Fibroblast of skin of back (primary cell): ENCODE measurements at regions not wholly inside any gene's neighbourhood (a gene's known extent, or its start where the extent isn't known, plus 50 kb on each side); places are given as distances from the start of the nearest gene placed in this dataset.
"Not testable (repeated sequence)": the region's sequence is repeated elsewhere in the genome, so short reads cannot be mapped to it uniquely, and the experiment has no call there.

Source experiments
- DNase-seq: peaks from one replicate; pipeline ENCODE4 v3.0.0-alpha.2; 2013

DNA sequence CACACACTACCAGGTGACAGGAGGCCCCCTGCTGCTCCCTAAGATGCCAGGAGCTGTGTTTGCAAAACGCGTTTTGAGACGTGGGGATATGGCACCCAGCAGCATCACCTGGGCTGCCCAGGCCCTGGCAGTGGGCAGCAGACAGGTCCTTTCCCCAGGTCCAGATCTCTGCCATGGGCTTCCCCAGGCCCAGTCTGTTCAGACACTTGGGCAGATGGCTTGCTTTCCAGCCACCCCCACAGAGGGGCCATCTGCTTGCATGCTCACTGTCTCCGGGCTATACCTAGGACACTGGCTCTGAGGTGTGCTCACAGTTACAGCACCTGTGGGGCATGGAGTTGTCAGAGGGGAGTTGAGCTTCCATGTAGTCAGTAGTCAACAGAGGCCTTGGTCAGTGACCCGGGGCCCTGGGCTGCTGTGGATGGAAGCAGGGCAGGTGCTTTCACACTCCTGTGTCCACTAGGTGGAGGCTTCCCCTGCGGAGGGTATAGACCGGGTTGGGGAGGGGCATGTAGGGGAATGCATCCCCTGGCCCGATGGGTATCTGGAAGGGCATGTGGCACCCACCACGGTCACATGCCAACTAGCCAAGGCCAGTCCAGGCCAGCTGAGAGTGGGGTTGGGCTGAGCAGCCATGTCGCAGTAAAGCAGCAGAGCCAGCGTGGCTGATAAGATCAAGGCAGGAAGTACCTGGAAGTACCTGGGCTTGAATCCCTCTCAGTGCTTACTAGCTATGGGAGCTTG is 185.4 kb upstream of the SLC24A3 start:
- no peak for DNase-seq

DNA sequence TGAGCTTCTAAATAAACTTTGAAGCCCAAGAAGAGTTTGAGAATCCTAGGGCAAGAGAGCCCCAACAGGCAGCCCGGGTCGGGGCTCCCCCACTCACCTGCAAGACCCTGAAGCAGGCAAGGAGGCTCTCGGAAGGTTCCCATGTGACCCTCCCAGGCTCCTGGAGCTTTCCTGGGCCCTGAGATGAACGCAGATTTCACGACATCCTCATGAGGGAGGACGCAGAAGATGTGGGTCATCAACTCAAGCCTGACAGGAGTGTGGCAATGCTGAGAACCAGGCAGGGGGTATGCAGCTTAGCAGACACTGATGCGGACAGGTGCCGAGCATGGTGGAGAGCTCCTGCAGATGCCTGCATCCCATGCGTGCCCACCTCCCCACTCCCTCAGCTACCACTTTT is 184.5 kb upstream of the SLC24A3 start:
- no peak for DNase-seq

DNA sequence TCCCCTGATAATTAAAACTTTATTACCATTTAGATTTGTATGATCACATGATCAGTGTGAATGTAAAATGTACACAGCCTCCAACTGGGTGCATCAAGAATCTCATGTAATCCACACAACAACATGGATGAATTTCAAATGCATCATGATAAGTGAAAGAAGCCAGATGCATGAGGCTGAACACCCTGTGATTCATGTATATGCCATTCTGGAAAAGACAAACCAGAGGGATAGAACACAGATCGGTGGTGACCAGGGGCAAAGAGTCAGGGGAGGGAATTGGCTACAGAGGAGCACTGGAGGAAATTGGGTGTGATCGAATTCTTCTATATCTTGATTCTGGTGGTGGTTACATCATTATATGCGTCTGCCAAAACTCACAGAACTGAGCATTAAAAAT is 170.7 kb upstream of the SLC24A3 start:
- DNase-seq = no peak

- peak; percentile 7 for DNase-seq
Observed at GRCh38 chr20:19045371-19045770, 167.1 kb upstream of the SLC24A3 start.

DNA sequence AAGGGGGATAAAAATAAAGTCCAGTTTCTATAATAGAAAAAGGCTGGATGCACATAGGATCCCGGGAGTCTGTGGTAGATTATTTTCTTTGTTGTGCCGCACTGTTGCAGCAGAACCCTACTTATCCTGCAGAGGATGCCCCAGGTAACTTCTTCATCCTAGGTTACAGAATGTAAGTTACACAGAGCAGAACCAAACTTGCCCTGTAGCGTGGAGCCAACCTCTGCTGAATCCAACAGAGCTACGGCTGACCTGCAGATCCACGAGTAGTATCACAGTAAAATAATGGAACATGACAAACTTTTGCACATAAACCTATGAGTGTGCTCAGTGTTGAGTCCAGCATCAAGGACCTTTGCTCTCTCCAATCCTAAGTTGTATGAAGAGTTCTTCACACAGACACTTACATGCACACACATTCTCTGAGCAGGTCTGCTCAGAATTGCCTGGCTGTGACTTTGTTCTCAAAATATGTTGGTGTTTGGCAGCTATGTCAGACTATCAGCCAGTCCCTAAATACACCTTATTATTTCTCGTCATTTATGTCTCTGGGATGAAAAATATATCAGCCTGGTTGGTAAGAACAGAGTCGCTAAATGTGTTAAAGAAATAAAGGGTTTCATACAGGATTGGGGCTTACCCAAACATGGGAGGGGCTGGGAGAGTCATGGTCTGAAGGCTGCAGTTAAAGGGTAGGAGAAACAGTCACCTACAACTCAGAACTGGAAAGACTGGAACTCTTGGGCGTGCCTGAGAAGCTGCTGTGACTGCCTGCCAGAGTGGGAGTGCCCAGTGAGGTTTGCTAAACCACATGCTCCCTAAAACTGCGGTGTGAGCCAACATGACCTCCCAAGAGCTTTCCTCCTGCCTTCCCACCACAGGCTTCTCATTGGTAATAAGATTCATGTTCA is 165.1 kb upstream of the SLC24A3 start:
- no peak for DNase-seq

DNA sequence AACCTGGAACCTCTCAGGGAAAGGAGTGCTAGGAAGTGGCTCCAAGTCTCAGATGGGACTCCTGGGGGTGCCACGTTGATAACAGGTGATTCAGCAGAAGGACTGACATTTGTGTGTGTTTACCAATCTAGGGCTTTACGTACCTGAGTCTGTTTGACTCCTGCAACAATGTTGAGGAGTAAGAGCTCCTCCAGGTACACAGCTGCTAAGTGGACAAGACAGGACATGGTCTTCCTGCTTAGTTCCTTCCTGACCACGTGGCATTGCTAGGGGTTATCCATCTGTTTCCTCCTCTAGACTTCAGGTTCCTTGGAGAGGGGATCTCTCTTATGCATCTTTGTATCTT is 164.5 kb upstream of the SLC24A3 start:
- DNase-seq = no peak

DNA sequence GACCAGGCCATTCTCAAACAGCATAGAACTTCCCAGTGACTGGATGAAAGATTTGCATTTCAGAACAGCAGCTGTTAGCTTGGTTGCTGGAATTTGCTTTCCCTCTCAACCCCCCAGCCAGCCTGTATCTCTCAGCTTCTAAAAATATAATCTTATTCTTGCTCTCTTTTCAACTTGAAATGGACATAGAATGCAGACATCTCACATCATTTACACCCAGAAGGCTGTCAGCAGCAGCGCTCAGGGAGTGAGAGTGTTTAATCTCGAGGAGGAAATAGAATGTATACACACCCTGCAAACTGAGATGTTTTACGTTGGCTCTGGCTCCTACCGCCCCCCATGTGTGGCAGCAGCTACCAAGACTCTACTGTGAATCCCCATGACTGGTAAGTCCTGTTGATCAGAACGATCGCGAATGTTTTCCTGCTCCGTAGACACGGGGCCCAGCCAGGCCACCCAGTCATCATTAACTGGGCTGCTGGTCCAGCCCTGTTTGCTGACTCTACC is 163.4 kb upstream of the SLC24A3 start:
- DNase-seq = no peak

DNA sequence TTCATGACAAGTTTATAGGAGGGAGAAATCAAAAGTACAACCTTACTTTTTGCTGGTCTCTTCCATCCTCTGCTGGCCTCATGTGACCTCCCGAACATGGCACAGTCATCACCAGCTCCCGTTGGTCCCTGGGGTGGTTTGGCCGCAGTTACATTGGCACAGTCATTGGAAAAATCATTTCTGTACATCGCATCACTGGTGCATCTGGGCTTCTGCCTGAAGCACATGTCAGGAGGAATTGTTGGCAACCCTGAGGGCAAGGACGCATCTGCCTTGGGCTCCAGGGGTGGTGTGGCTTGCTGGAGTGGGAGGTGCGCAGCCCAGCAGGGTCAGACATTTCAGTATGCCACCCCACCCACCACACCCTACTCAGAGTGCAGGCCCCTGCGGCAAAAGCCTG is 162.9 kb upstream of the SLC24A3 start:
- DNase-seq = no peak

GRCh38 chr20:19056909-19057308 is 155.5 kb upstream of the SLC24A3 start:
- no peak for DNase-seq

GRCh38 chr20:19064788-19065187 is 147.7 kb upstream of the SLC24A3 start:
- DNase-seq = not testable (repeated sequence)

- DNase-seq = no peak
Observed at GRCh38 chr20:19067986-19068385, 144.5 kb upstream of the SLC24A3 start.

DNA sequence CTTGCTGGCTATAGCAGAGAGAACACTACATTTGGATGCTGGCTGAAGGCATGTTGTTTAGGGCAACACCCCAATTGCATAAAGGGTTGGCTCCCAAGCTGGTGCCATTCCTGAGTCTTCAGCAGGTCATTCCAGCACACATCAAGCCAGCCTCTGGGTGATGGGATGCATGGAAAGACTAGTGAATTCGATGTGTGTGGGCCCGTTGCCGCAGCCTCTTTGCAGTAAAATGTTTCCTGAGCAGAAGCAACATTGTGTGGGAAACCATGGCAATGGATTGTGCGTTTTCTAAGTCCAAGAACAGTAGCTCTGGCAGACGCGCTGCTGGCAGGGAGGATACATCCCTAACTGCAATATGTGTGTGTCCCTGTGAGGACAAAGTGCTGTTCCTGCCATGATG is 142.4 kb upstream of the SLC24A3 start:
- no peak for DNase-seq

- no peak for DNase-seq
Observed at GRCh38 chr20:19070681-19071445, 141.6 kb upstream of the SLC24A3 start.

- no peak for DNase-seq
Observed at GRCh38 chr20:19071446-19071725, 141.1 kb upstream of the SLC24A3 start.

- DNase-seq = no peak
Observed at GRCh38 chr20:19071902-19072498, 140.4 kb upstream of the SLC24A3 start.

DNA sequence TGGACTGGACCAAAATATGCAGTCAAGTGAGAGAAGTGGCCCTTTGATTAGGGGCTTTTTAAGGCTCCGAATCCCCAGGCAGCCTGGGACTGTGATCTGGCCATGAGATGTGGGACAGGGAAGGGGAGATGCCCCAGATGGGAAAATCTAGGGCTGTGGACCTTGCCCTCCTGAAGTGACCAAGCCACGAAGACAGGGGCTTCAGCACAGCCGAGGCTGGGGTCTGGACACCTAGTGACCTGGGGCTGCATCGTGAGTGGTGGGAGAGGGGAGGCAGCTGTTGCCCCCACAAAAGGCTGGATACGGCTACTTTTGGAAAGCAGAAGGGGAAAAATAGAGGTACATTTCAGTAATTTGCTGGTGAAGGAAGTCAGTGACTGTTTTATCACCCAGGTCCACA is 139.5 kb upstream of the SLC24A3 start:
- DNase-seq = no peak

DNA sequence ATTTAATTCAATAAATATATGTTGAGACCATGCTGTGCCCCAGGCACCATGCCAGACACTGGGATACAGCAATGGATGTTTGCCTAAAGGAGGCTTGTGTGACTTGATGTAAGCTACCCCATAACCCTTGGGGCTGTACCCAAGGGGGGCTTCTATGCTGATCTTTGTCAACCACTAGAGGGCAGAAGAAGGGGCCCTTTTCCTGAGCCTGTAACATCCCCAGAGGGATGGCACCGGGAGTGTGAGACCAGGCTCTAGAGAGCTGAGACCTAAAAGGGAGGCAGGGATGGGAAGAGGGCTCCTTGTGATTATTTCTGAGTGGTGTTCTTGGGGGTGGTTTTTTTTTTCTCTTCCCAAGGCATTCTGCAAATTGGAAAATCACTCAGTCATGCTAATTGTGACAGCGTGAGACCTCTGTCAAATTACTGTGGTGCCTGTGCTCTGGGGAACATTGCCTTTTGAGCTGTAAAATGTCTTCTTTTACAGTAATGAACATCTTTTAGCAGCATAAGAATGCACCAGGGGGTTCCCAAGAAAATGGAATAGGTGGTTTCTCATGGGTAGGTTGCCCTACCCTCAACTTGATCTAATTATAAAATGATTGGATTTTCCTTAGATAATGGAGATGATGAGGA is 138.7 kb upstream of the SLC24A3 start:
- no peak for DNase-seq

DNA sequence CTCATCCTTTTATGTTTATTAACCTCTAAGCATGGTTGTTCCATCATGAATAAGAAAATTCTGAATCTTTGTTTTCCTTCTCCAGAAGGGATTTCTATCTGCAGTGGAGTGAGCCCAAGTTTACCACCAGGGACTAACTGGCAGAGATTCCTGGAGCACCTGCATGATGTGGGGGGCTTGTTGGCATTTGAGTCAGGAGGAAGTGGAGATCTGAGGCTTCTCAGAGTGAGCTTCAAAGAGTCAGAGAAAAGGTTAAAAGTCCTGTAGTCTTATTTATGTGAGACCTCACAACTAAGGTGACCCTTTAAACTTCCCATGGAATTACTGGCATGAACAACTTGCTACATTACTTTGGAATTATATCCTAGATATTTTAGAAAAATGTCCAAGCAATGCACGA is 138.1 kb upstream of the SLC24A3 start:
- no peak for DNase-seq

DNA sequence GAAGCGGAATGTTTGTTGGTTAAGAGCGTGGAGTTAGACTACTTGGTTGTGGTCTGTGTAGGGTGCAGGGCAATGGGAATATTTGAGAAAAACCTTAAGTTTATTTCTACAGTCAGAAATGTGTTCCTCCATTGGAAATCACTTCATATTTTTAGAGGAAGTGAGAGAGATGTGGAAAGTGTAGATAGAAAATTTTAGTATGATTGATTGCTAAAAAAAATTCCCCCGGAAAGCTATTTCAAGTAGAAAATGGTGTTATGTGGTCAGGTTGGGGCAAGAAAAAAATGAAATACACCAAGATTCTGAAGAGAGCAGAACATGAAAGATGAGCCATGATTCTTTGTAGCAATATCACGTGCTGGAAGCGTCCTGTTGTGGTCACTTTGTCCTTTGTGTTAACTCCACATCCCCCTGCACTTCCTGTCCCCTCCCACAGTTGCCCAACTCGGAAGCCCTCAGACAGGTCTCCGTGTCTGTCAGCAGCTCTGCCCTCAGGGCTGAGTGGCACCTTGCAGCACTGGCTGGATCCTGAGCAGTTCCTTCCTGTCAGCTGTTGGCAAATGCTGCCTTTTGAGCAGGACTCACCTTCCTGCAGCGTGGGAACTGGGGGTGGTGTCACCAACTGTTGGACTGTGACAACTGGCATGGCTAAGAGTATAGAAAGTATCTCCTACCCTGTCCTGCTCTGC is 137.5 kb upstream of the SLC24A3 start:
- no peak for DNase-seq

DNA sequence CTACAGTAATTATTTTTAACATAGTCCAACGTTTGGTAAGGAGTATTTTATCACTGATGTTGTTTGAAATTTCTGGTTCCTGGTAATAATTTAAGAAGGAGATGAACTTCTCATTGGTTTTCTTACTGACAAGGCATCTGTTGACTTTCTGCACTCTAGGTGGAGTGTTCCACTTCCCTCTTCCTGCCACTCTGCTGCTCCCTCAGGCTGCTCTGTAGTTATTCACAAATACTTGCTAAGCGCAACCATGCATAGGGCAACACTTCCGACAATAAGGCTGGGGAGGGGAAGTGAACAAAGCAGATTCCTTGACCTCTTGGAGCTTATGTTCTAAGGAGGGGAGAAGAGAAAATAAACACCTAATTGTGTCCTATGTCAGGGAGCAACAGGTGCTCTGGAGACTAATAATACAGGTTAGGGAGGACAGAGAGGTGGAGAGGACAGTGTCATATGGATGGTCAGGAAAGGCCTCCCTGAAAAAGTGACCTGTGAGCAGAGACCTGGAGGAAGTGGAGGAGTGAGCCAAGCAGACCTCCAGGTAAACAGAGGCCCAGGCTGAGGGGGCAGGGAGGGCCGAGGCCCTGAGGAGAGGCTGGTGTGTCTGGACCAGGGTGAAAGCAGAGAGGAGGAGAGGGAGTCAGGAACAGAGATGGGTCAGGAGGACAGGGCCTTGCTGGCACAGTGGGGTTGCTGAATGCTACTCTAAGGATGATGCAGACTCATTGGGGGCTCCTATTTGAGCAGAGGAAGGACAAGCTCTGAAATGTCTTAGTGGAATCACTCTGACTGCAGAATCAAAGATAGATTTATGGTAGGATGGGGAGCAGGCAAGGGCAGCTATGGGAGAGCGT is 134.8 kb upstream of the SLC24A3 start:
- no peak for DNase-seq
